HL-60 (cell line): ENCODE measurements at regions not wholly inside any gene's neighbourhood (a gene's known extent, or its start where the extent isn't known, plus 50 kb on each side); places are given as distances from the start of the nearest gene placed in this dataset.

Experiments used
- DNase-seq, 2 experiments: peaks; one replicate each; pipeline ENCODE4 v3.0.0-alpha.2; 2010 to 2020; ENCODE audit warnings: low read depth in 1 of 2, low spot score in 1 of 2
- H3K27ac ChIP-seq: fragments of 250-450 bp; sonication (Bioruptor Pico); replicated peaks from 2 replicates; pipeline ENCODE4 v1.5.1; 2020; ENCODE audit warnings: mild to moderate bottlenecking, moderate library complexity
- H3K27me3 ChIP-seq: fragments of 250-450 bp; sonication (Bioruptor Pico); 2 replicates; pipeline ENCODE4 v1.5.1; 2021; ENCODE audit warnings: mild to moderate bottlenecking, moderate library complexity; ENCODE audit not compliant: insufficient read depth, poor library complexity, severe bottlenecking
- H3K4me3 ChIP-seq: replicated peaks from 2 replicates; pipeline ENCODE4 v1.5.1; 2011; ENCODE audit warnings: mild to moderate bottlenecking, control low read depth, low read length; ENCODE audit not compliant: insufficient read depth
- GABPA ChIP-seq: IDR thresholded peaks from 2 replicates; pipeline ENCODE4 v1.6.1; 2012; ENCODE audit warnings: low read depth
- POLR2AphosphoS5 ChIP-seq: IDR thresholded peaks from 2 replicates; pipeline ENCODE4 v1.6.1; 2012; ENCODE audit warnings: low read depth
- REST ChIP-seq: IDR thresholded peaks from 2 replicates; pipeline ENCODE4 v1.6.1; 2012; ENCODE audit warnings: low read depth; ENCODE audit not compliant: insufficient replicate concordance
- SPI1 ChIP-seq: IDR thresholded peaks from 2 replicates; pipeline ENCODE4 v1.6.1; 2012; ENCODE audit warnings: low read depth, mild to moderate bottlenecking, borderline replicate concordance
- TF ChIP-seq, protein P1 (sequence below): IDR thresholded peaks from one replicate; pipeline ENCODE4 v1.5.1; 2011; ENCODE audit warnings: low read length, control low read depth, inconsistent platforms; ENCODE audit not compliant: insufficient read depth

DNA sequence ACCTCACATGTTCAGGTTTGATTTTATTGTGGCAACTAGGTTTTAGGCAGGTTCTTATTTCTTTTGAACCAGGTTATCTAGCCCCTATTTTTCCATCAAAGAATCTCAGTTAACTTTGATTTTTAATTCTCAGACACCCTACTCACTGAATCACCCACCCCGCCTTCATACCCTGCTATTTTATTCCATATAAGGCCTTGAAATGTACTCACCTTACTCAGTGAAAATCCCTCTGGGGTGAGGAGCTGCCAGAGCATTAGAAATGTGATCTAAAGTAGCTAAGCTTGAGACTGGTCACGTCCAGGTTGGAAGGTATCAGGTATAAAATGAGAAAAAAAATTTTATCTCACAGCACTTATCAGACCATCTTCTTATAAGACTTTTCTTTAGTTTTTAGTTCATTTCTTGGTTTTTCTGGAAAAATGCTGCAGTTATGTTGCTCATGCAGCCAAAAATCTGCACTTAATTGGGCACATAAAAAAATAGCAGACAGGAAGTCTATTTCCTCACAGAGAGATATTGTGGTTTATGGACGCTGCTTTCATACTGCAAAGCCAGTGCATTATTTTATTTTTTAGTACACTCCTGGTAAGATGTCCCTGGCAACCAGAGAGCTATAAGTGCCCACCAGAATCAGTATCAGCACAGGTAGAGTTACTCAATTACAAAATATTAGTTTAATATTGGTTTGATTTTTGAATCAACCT lies 101.5 kb upstream of the CCDC91 start:
- DNase-seq = no peak
- H3K27ac ChIP-seq = no peak overlapping the region
- peaks cover 3% of the 10 kb centered on the region for H3K27me3 ChIP-seq
- no peak overlapping the region for H3K4me3 ChIP-seq
- TF ChIP-seq, protein P1, sequence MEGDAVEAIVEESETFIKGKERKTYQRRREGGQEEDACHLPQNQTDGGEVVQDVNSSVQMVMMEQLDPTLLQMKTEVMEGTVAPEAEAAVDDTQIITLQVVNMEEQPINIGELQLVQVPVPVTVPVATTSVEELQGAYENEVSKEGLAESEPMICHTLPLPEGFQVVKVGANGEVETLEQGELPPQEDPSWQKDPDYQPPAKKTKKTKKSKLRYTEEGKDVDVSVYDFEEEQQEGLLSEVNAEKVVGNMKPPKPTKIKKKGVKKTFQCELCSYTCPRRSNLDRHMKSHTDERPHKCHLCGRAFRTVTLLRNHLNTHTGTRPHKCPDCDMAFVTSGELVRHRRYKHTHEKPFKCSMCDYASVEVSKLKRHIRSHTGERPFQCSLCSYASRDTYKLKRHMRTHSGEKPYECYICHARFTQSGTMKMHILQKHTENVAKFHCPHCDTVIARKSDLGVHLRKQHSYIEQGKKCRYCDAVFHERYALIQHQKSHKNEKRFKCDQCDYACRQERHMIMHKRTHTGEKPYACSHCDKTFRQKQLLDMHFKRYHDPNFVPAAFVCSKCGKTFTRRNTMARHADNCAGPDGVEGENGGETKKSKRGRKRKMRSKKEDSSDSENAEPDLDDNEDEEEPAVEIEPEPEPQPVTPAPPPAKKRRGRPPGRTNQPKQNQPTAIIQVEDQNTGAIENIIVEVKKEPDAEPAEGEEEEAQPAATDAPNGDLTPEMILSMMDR = no peak
- TF ChIP-seq REST (no peak), GABPA (no peak), POLR2AphosphoS5 (no peak), SPI1 (no peak)

DNA sequence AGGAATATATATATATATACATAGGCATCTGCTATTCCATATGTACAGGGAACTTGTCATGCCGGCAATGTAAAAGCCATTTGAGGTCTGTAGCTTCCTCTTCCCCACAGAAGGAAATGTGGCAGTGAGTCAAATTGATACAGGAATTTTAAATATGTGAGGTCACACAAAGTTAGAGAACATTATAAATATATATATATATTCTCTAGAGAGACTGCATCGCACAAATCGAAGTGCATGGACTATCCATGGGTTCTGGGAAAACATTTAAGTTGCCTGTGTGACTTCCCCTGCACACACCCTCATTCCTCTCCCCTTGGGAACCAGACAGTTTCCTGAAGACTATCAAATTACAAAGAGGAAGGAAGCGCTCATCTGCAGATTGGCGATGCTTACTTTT lies 100.9 kb upstream of the CCDC91 start:
- DNase-seq = no peak
- H3K27me3 ChIP-seq = peaks cover 3% of the 10 kb centered on the region
- H3K27ac ChIP-seq = no peak overlapping the region
- H3K4me3 ChIP-seq = no peak overlapping the region
- TF ChIP-seq GABPA (no peak), POLR2AphosphoS5 (no peak), REST (no peak), SPI1 (no peak)
- TF ChIP-seq, protein P1 = no peak

GRCh38 chr12:28090835-28091234 lies 99.4 kb upstream of the CCDC91 start:
- TF ChIP-seq, protein P1 = no peak
- TF ChIP-seq POLR2AphosphoS5 = no peak
- no peak for TF ChIP-seq SPI1
- TF ChIP-seq GABPA = no peak
- TF ChIP-seq REST = no peak
- Histone ChIP-seq H3K4me3 (no peak overlapping the region), H3K27ac (no peak overlapping the region), H3K27me3 (peaks cover 3% of the 10 kb centered on the region)
- no peak for DNase-seq
